Cardiac fibroblast (primary cell): ENCODE measurements at regions not wholly inside any gene's neighbourhood (a gene's known extent, or its start where the extent isn't known, plus 50 kb on each side); places are given as distances from the start of the nearest gene placed in this dataset.
A peak's percentile ranks its signal among the peaks of the same experiment; 100 is the strongest.

Source experiments
- DNase-seq, 2 donors: peaks; one replicate each; pipeline versions ENCODE4 v3.0.0 to v3.0.0-alpha.2; 2010; ENCODE audit warnings: low read depth in 2 of 2
- H3K4me3 ChIP-seq, 2 donors: replicated peaks in 1 of 2; 1 replicate in 1 of 2; 2 replicates in 1 of 2; pipeline ENCODE4 v1.5.1; 2011; ENCODE audit warnings: low read depth in 2 of 2, low read length in 2 of 2, mild to moderate bottlenecking in 2 of 2, moderate library complexity in 1 of 2
- TF ChIP-seq, protein P1 (sequence below): IDR thresholded peaks from one replicate; pipeline ENCODE4 v1.5.1; 2011; ENCODE audit warnings: low read depth, mild to moderate bottlenecking, low read length, inconsistent platforms

DNA sequence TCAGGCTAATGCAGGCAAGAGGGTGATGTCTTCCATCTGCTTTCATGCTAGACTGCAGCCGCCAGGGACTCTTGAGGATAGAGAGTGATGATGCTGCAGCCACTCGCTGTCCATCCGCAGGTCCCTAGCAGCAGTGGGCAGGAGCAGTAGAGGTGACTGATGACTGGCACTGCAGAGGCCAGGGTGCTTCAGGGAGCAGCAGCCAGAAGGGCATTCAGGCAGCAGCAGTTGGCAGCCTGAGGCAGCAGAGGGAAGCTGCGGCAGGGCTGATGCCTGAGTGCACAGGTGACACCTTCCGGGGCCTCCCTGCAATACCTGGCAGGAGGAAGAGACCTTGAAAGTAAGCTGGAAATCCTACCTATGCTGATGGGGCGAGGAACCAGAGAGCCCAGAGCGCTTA is 214.2 kb downstream of the ICOS start:
- DNase-seq, result no peak
- H3K4me3 ChIP-seq, result no peak overlapping the region
- TF ChIP-seq, protein P1, sequence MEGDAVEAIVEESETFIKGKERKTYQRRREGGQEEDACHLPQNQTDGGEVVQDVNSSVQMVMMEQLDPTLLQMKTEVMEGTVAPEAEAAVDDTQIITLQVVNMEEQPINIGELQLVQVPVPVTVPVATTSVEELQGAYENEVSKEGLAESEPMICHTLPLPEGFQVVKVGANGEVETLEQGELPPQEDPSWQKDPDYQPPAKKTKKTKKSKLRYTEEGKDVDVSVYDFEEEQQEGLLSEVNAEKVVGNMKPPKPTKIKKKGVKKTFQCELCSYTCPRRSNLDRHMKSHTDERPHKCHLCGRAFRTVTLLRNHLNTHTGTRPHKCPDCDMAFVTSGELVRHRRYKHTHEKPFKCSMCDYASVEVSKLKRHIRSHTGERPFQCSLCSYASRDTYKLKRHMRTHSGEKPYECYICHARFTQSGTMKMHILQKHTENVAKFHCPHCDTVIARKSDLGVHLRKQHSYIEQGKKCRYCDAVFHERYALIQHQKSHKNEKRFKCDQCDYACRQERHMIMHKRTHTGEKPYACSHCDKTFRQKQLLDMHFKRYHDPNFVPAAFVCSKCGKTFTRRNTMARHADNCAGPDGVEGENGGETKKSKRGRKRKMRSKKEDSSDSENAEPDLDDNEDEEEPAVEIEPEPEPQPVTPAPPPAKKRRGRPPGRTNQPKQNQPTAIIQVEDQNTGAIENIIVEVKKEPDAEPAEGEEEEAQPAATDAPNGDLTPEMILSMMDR, result no peak

DNA sequence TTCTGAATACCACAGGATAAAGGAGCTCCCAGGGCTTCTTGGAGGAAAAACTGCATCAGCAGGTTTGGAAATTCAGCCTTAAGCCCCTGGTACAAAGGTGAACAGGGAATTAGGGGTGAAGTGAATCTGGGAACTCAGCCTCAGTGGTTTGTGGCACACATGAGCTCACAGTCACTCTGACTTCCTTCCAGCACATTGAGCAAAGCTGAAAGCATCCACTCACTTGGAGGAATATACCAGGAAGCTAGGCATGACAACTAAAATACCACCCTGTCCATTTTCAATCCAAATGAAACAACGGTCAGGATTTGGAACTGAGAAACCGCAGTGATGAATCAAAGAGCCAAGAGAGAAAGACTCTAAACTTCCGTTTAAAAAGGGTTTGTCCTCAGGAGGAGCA is 216.1 kb downstream of the ICOS start:
- H3K4me3 ChIP-seq, result no peak overlapping the region
- DNase-seq, result peak in 1 of 2 donors; percentile 1
- TF ChIP-seq, protein P1, result no peak

DNA sequence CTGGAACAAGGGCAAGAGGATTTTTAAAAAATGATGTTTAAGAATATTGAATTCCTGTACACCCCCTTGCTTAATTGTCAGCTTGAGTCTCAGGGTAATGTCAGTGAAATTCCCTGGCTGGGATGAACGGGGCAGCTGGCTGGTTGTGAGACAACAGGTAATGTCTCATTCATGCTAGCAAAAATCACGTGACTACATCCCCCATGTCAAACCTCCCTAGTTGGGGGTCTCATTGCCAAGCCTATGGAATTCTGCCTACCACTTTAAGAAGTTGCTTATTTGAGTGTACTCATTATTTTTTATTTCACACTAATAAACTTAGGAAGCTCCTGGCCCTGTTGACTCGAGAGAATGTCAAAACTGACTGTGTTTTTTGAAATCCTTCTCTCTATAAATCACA is 218.3 kb downstream of the ICOS start:
- TF ChIP-seq, protein P1, result no peak
- no peak for DNase-seq
- no peak overlapping the region for H3K4me3 ChIP-seq

DNA sequence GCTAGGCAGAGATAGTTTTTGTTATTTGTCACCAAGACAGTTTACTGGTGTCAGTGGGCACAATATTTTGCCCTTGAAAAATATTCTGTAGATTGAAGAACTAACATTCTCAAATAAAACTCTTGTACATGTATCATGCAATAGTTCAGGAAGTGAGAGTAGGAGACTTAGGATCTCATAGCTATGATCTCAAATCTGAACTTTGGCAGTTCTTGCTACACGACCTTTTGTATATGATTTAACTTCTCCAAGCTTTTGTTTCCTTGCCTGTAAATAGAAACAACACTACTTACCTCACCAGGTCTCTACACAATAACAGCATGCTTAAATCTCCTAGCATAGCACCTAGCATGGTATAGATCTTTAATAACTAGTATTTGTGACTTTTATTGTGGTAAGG is 219.9 kb downstream of the ICOS start:
- no peak for DNase-seq
- TF ChIP-seq, protein P1, result no peak
- H3K4me3 ChIP-seq, result no peak overlapping the region

DNA sequence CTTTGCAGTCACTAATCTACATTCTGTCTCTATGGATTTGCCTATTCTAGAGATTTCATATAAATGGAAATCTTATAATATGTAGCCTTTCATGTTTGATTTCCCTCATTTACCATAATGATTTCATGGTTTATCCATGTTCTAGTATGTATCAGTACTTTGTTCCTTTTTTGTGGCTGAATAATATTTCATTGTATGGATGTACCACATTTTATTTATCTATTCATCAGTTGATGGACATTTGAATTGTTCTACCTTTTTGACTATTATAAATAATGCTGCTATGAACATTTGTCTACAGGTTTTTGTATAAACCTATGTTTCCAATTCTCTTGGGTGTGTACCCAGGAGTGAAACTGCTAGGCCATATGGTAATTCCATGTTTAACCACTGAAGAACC is 221.1 kb downstream of the ICOS start:
- H3K4me3 ChIP-seq, result no peak overlapping the region
- DNase-seq, result no peak
- TF ChIP-seq, protein P1, result no peak

DNA sequence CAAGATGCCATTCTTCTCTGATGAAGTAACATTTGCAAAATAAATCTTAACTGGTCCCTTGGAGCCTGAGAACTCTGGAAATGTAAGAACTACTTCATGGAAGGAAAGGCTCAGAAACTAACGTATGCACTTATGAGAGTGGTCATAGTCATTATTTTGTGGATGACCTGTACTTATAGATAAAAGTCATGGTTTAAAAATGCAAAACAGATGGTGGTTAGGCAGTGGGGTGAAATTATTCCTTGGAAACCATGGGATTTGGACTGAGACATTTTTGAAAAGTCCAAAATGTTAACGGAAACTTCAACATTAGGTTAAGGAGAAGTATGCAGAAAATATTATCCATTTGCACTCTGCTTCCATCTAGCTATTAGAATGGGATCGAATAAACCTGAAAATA is 223.0 kb downstream of the ICOS start:
- no peak overlapping the region for H3K4me3 ChIP-seq
- TF ChIP-seq, protein P1, result no peak
- no peak for DNase-seq

DNA sequence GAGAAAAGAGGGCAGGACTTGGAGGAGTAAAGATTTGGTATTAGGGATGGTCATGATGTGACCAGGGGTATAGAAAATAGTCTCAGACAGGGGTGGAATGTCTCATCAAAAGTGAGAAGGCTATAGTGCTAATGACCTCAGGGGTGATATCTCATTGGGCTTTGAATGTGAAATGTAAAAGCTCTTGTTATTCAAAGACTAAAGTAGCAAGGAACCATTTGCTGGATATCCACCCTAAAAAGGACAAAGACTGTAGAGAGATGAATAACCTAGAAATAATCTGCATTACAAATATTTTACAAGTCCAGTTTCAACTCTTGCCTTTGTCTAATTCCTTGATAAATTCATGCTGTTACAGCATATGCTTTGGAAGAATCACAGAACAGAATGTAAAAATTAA is 224.4 kb downstream of the ICOS start:
- H3K4me3 ChIP-seq, result no peak overlapping the region
- TF ChIP-seq, protein P1, result no peak
- DNase-seq, result no peak
